ENCODE measurements at regions not wholly inside any gene's neighbourhood (a gene's known extent, or its start where the extent isn't known, plus 50 kb on each side); places are given as distances from the start of the nearest gene placed in this dataset.

DNA sequence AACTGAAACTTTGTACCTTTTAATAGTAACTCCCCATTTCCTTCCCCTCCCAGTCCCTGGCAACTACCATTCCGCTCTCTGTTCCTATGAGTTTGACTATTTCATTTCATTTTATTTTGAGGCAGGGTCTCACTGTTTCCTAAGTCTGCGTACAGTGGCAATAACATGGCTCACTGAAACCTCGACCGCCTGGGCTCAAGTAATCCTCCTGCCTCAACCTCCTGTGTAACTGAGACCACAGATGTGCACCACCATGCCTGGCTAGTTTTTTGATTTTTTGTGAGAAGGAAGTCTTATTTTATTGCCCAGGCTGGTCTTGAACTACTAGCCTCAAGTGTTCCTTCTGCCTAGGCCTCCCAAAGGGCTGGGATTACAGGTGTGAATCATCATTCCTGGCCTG is 808.1 kb downstream of the CDH11 start:
- Histone ChIP-seq H4K20me1 (ENCODE audit: insufficient read depth) (no peaks in the 10 kb centered on the region), H3K9ac (ENCODE audit: low read length) (no peak overlapping the region), H3K4me3 (ENCODE audit: low read length) (no peak overlapping the region), H2AFZ (ENCODE audit: low read depth, low read length) (no peak overlapping the region), H3K27me3 (ENCODE audit: insufficient read depth, low read depth, low read length) (no peaks in the 10 kb centered on the region), H3K9me2 (ENCODE audit: insufficient read depth, low read length) (no peaks in the 10 kb centered on the region), H3K9me3 (ENCODE audit: low read length) (no peaks in the 10 kb centered on the region), H3K27ac (ENCODE audit: low read length) (no peak overlapping the region), H3F3A (ENCODE audit: insufficient read depth, low read length, poor library complexity, severe bottlenecking) (no peaks in the 10 kb centered on the region), H3K79me2 (replicated peaks; ENCODE audit: insufficient read depth, low read length) (no peaks in the 10 kb centered on the region), H3K36me3 (ENCODE audit: insufficient read depth, low read length) (no peaks in the 10 kb centered on the region), H3K4me2 (ENCODE audit: low read length) (no peak overlapping the region)
- TF ChIP-seq CTCF (IDR thresholded peaks at IDR 0.05; ENCODE audit: poor library complexity, severe bottlenecking) = no peak

DNA sequence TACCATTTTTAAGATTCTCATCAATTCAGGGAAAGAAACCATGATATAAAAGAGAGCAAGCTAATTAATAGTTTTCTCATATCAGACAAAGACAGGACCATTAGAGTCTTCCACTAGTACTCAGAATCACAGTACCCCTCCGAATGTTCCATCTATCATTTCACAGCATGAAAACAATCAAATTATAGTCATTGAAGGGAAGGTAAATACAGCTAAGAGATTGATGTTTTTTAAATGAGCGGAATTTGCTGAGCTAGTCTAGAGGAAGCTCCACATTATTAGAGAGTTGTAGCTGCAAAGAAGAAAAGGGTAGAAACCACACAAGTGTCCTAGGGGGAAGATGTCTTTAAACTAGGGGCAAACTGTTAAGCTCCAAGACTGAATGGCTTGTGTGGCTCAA is 808.9 kb downstream of the CDH11 start:
- Histone ChIP-seq H3F3A (ENCODE audit: insufficient read depth, low read length, poor library complexity, severe bottlenecking) (no peaks in the 10 kb centered on the region), H3K27ac (ENCODE audit: low read length) (no peak overlapping the region), H3K4me3 (ENCODE audit: low read length) (no peak overlapping the region), H3K79me2 (replicated peaks; ENCODE audit: insufficient read depth, low read length) (no peaks in the 10 kb centered on the region), H2AFZ (ENCODE audit: low read depth, low read length) (no peak overlapping the region), H3K36me3 (ENCODE audit: insufficient read depth, low read length) (no peaks in the 10 kb centered on the region), H3K9me2 (ENCODE audit: insufficient read depth, low read length) (no peaks in the 10 kb centered on the region), H3K4me2 (ENCODE audit: low read length) (no peak overlapping the region), H3K27me3 (ENCODE audit: insufficient read depth, low read depth, low read length) (no peaks in the 10 kb centered on the region), H3K9ac (ENCODE audit: low read length) (no peak overlapping the region), H3K9me3 (ENCODE audit: low read length) (no peaks in the 10 kb centered on the region), H4K20me1 (ENCODE audit: insufficient read depth) (no peaks in the 10 kb centered on the region)
- no peak for TF ChIP-seq TAF1 (IDR thresholded peaks at IDR 0.05; ENCODE audit: low read depth)
- peak; percentile 25 for TF ChIP-seq POLR2AphosphoS5 (IDR thresholded peaks at IDR 0.05)
- TF ChIP-seq, protein P1, sequence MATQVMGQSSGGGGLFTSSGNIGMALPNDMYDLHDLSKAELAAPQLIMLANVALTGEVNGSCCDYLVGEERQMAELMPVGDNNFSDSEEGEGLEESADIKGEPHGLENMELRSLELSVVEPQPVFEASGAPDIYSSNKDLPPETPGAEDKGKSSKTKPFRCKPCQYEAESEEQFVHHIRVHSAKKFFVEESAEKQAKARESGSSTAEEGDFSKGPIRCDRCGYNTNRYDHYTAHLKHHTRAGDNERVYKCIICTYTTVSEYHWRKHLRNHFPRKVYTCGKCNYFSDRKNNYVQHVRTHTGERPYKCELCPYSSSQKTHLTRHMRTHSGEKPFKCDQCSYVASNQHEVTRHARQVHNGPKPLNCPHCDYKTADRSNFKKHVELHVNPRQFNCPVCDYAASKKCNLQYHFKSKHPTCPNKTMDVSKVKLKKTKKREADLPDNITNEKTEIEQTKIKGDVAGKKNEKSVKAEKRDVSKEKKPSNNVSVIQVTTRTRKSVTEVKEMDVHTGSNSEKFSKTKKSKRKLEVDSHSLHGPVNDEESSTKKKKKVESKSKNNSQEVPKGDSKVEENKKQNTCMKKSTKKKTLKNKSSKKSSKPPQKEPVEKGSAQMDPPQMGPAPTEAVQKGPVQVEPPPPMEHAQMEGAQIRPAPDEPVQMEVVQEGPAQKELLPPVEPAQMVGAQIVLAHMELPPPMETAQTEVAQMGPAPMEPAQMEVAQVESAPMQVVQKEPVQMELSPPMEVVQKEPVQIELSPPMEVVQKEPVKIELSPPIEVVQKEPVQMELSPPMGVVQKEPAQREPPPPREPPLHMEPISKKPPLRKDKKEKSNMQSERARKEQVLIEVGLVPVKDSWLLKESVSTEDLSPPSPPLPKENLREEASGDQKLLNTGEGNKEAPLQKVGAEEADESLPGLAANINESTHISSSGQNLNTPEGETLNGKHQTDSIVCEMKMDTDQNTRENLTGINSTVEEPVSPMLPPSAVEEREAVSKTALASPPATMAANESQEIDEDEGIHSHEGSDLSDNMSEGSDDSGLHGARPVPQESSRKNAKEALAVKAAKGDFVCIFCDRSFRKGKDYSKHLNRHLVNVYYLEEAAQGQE (IDR thresholded peaks at IDR 0.05; ENCODE audit: borderline replicate concordance) = no peak
- TF ChIP-seq SMC3 (conservative IDR thresholded peaks at IDR 0.05; ENCODE audit: poor library complexity) = no peak
- TF ChIP-seq EZH2 (IDR thresholded peaks at IDR 0.05; ENCODE audit: borderline replicate concordance, insufficient read depth, low read length, poor library complexity, severe bottlenecking) = no peak
- no peak for TF ChIP-seq RAD21 (conservative IDR thresholded peaks at IDR 0.05)
- no peak for TF ChIP-seq CTCF (IDR thresholded peaks at IDR 0.05; ENCODE audit: poor library complexity, severe bottlenecking)
- no peak for TF ChIP-seq MXI1 (conservative IDR thresholded peaks at IDR 0.05; ENCODE audit: poor library complexity, severe bottlenecking)
